ENCODE measurements at regions not wholly inside any gene's neighbourhood (a gene's known extent, or its start where the extent isn't known, plus 50 kb on each side); places are given as distances from the start of the nearest gene placed in this dataset.

DNA sequence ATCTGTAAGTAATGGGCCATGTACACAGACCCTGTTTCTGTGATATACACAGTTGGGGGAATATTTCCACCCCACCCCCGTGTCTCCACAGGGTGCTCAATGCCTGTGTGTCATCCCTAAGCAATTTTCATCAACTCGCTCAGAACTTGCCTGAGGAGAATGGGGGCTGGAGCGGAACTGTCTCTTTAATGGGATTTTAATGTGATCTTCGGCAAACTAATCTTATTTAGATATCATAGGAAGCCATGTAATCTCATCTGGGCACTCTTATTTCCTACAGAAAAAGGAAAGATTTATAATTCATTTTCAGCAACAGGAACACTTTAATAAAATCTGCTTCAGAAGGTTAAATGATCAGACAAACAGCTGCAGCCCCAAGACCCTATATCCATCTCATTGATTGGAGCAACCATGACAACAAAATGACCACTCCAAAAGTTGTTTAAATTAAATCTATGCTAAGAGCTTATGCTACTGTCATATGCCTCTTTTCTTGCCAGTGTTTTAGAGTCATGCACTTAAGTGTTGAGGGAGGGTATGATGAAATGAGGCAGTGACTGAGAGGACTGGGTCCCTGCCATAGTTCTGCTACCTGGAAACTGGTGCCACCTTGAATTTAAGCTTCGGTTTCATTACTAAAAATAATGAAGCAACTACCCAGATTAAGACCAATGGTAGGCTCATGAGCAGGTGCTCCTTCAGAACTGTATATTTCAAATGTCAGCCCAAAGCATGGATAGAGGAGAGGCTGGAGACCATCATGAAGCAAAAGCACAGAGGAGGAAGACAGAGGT, 183.1 kb upstream of the DDX18 start:
- H3K4me3 ChIP-seq (ENCODE audit: low read length): no peak overlapping the region
- no peak overlapping the region for H2AFZ ChIP-seq (ENCODE audit: low read length)
- no peaks in the 10 kb centered on the region for H3K36me3 ChIP-seq (ENCODE audit: insufficient read depth, low read length)
- no peaks in the 10 kb centered on the region for H3K27me3 ChIP-seq (ENCODE audit: low read length)
- no peaks in the 10 kb centered on the region for H3K9me2 ChIP-seq (replicated peaks; ENCODE audit: insufficient read depth, low read length)
- no peaks in the 10 kb centered on the region for H4K20me1 ChIP-seq (ENCODE audit: insufficient read depth, low read depth, low read length)
- no peak for DNase-seq
- H3K9ac ChIP-seq (ENCODE audit: low read length): no peak overlapping the region
- H3K27ac ChIP-seq (ENCODE audit: low read length): no peak overlapping the region
- H3K4me1 ChIP-seq (ENCODE audit: low read length): peaks cover 10% of the 10 kb centered on the region
- H3K79me2 ChIP-seq (ENCODE audit: low read length): no peaks in the 10 kb centered on the region
- H3K4me2 ChIP-seq (ENCODE audit: low read depth, low read length, poor library complexity, severe bottlenecking): no peak overlapping the region
- H3K9me3 ChIP-seq (ENCODE audit: low read length): no peaks in the 10 kb centered on the region

GRCh38 chr2:117635481-117635880, 179.0 kb upstream of the DDX18 start:
- Histone ChIP-seq H3K4me1 (ENCODE audit: low read length) (peaks cover 10% of the 10 kb centered on the region), H3K27me3 (ENCODE audit: low read length) (no peaks in the 10 kb centered on the region), H3K9me2 (replicated peaks; ENCODE audit: insufficient read depth, low read length) (no peaks in the 10 kb centered on the region), H3K9ac (ENCODE audit: low read length) (no peak overlapping the region), H3K27ac (ENCODE audit: low read length) (no peak overlapping the region), H2AFZ (ENCODE audit: low read length) (no peak overlapping the region), H3K4me3 (ENCODE audit: low read length) (no peak overlapping the region), H3K36me3 (ENCODE audit: insufficient read depth, low read length) (no peaks in the 10 kb centered on the region), H3K4me2 (ENCODE audit: low read depth, low read length, poor library complexity, severe bottlenecking) (no peak overlapping the region), H4K20me1 (ENCODE audit: insufficient read depth, low read depth, low read length) (no peaks in the 10 kb centered on the region), H3K79me2 (ENCODE audit: low read length) (no peaks in the 10 kb centered on the region), H3K9me3 (ENCODE audit: low read length) (no peaks in the 10 kb centered on the region)
- no peak for DNase-seq

DNA sequence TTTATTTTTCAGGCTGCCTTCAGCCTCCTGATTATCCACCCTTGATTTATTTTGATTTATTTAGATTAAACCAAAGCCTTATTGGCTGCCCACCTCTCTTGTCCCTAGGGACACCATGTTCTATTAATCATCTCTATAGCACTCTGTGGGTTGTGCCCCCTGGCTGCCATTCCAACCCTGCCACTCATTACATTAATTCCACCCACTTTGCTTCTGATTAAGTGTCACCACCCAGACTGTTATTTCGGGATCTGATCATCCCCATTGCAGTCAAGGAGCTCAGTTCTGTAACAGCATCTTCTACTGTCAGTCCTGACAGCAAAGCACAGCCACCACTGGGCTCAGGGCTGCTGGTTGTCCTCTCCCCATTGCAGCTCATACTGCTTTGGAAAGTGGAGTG, 175.1 kb upstream of the DDX18 start:
- DNase-seq: no peak
- H3K4me3 ChIP-seq (ENCODE audit: low read length): no peak overlapping the region
- H3K36me3 ChIP-seq (ENCODE audit: insufficient read depth, low read length): no peaks in the 10 kb centered on the region
- no peaks in the 10 kb centered on the region for H4K20me1 ChIP-seq (ENCODE audit: insufficient read depth, low read depth, low read length)
- H3K9ac ChIP-seq (ENCODE audit: low read length): no peak overlapping the region
- no peaks in the 10 kb centered on the region for H3K9me3 ChIP-seq (ENCODE audit: low read length)
- H3K27ac ChIP-seq (ENCODE audit: low read length): no peak overlapping the region
- no peak overlapping the region for H3K4me2 ChIP-seq (ENCODE audit: low read depth, low read length, poor library complexity, severe bottlenecking)
- H2AFZ ChIP-seq (ENCODE audit: low read length): no peak overlapping the region
- H3K4me1 ChIP-seq (ENCODE audit: low read length): no peaks in the 10 kb centered on the region
- no peaks in the 10 kb centered on the region for H3K79me2 ChIP-seq (ENCODE audit: low read length)
- H3K27me3 ChIP-seq (ENCODE audit: low read length): no peaks in the 10 kb centered on the region
- no peaks in the 10 kb centered on the region for H3K9me2 ChIP-seq (replicated peaks; ENCODE audit: insufficient read depth, low read length)

DNA sequence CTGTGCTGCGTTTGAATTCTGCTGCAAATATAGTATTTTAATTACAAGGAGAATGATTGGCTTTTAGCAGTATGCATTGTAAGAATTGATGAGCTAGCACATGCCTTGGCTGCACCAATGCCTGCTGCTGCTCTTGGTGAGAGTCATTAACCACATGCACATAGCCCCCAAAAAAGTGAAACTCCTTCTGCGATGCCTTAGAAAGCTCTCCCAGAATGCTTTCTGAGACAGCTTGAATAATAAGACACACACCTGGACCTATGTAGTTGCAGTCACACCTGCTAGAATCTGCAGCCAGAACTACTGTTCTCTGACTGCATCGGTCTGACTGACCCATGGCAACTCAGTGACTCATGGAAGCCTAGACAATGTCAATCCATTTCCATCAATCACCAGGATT, 170.1 kb upstream of the DDX18 start:
- H3K9ac ChIP-seq (ENCODE audit: low read length): no peak overlapping the region
- no peaks in the 10 kb centered on the region for H4K20me1 ChIP-seq (ENCODE audit: insufficient read depth, low read depth, low read length)
- H3K4me3 ChIP-seq (ENCODE audit: low read length): no peak overlapping the region
- H3K9me3 ChIP-seq (ENCODE audit: low read length): no peaks in the 10 kb centered on the region
- H2AFZ ChIP-seq (ENCODE audit: low read length): no peak overlapping the region
- H3K9me2 ChIP-seq (replicated peaks; ENCODE audit: insufficient read depth, low read length): no peaks in the 10 kb centered on the region
- H3K36me3 ChIP-seq (ENCODE audit: insufficient read depth, low read length): no peaks in the 10 kb centered on the region
- H3K4me2 ChIP-seq (ENCODE audit: low read depth, low read length, poor library complexity, severe bottlenecking): no peak overlapping the region
- no peak for DNase-seq
- no peaks in the 10 kb centered on the region for H3K79me2 ChIP-seq (ENCODE audit: low read length)
- H3K27me3 ChIP-seq (ENCODE audit: low read length): no peaks in the 10 kb centered on the region
- H3K27ac ChIP-seq (ENCODE audit: low read length): no peak overlapping the region
- no peaks in the 10 kb centered on the region for H3K4me1 ChIP-seq (ENCODE audit: low read length)

GRCh38 chr2:117645458-117645857, 169.0 kb upstream of the DDX18 start:
- H3K27me3 ChIP-seq (ENCODE audit: low read length): no peaks in the 10 kb centered on the region
- H3K9ac ChIP-seq (ENCODE audit: low read length): no peak overlapping the region
- no peak for DNase-seq
- no peak overlapping the region for H2AFZ ChIP-seq (ENCODE audit: low read length)
- no peak overlapping the region for H3K27ac ChIP-seq (ENCODE audit: low read length)
- H3K9me2 ChIP-seq (replicated peaks; ENCODE audit: insufficient read depth, low read length): no peaks in the 10 kb centered on the region
- H3K4me3 ChIP-seq (ENCODE audit: low read length): no peak overlapping the region
- no peaks in the 10 kb centered on the region for H3K79me2 ChIP-seq (ENCODE audit: low read length)
- no peaks in the 10 kb centered on the region for H3K36me3 ChIP-seq (ENCODE audit: insufficient read depth, low read length)
- H3K9me3 ChIP-seq (ENCODE audit: low read length): no peaks in the 10 kb centered on the region
- no peaks in the 10 kb centered on the region for H3K4me1 ChIP-seq (ENCODE audit: low read length)
- H4K20me1 ChIP-seq (ENCODE audit: insufficient read depth, low read depth, low read length): no peaks in the 10 kb centered on the region
- no peak overlapping the region for H3K4me2 ChIP-seq (ENCODE audit: low read depth, low read length, poor library complexity, severe bottlenecking)

- no peak for DNase-seq
- no peak overlapping the region for H2AFZ ChIP-seq (ENCODE audit: low read length)
- no peaks in the 10 kb centered on the region for H4K20me1 ChIP-seq (ENCODE audit: insufficient read depth, low read depth, low read length)
- no peak overlapping the region for H3K27ac ChIP-seq (ENCODE audit: low read length)
- H3K9me3 ChIP-seq (ENCODE audit: low read length): no peaks in the 10 kb centered on the region
- no peaks in the 10 kb centered on the region for H3K9me2 ChIP-seq (replicated peaks; ENCODE audit: insufficient read depth, low read length)
- H3K79me2 ChIP-seq (ENCODE audit: low read length): no peaks in the 10 kb centered on the region
- no peak overlapping the region for H3K9ac ChIP-seq (ENCODE audit: low read length)
- H3K36me3 ChIP-seq (ENCODE audit: insufficient read depth, low read length): no peaks in the 10 kb centered on the region
- H3K27me3 ChIP-seq (ENCODE audit: low read length): no peaks in the 10 kb centered on the region
- no peak overlapping the region for H3K4me3 ChIP-seq (ENCODE audit: low read length)
- no peaks in the 10 kb centered on the region for H3K4me1 ChIP-seq (ENCODE audit: low read length)
- H3K4me2 ChIP-seq (ENCODE audit: low read depth, low read length, poor library complexity, severe bottlenecking): no peak overlapping the region
Measured at GRCh38 chr2:117646099-117646498, 168.4 kb upstream of the DDX18 start.

DNA sequence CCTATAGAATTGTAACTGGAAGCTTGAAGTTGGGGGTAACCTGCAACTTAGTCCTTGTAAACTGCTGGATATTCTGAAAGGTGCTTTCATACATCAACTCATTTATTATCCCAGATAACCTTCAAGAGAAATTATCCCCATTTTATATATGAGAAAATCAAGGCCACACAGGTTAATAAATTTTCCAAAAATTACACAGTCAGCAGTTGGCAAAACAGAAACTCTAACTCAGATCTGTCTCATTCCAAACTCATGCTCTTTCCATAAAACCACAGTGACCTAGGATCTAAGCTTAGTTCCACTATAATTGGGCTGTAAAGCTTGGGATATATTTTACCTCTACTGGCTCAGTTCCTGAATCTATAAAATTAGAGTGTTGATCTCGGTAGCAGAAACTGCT, 167.6 kb upstream of the DDX18 start:
- no peaks in the 10 kb centered on the region for H3K36me3 ChIP-seq (ENCODE audit: insufficient read depth, low read length)
- no peak overlapping the region for H3K4me2 ChIP-seq (ENCODE audit: low read depth, low read length, poor library complexity, severe bottlenecking)
- no peaks in the 10 kb centered on the region for H3K27me3 ChIP-seq (ENCODE audit: low read length)
- no peak overlapping the region for H3K9ac ChIP-seq (ENCODE audit: low read length)
- H3K9me2 ChIP-seq (replicated peaks; ENCODE audit: insufficient read depth, low read length): no peaks in the 10 kb centered on the region
- H4K20me1 ChIP-seq (ENCODE audit: insufficient read depth, low read depth, low read length): no peaks in the 10 kb centered on the region
- no peak for DNase-seq
- H3K4me1 ChIP-seq (ENCODE audit: low read length): no peaks in the 10 kb centered on the region
- no peak overlapping the region for H2AFZ ChIP-seq (ENCODE audit: low read length)
- no peaks in the 10 kb centered on the region for H3K79me2 ChIP-seq (ENCODE audit: low read length)
- no peaks in the 10 kb centered on the region for H3K9me3 ChIP-seq (ENCODE audit: low read length)
- no peak overlapping the region for H3K27ac ChIP-seq (ENCODE audit: low read length)
- H3K4me3 ChIP-seq (ENCODE audit: low read length): no peak overlapping the region

- H3K4me1 ChIP-seq (ENCODE audit: low read length): no peaks in the 10 kb centered on the region
- no peaks in the 10 kb centered on the region for H3K79me2 ChIP-seq (ENCODE audit: low read length)
- no peak overlapping the region for H3K9ac ChIP-seq (ENCODE audit: low read length)
- no peaks in the 10 kb centered on the region for H4K20me1 ChIP-seq (ENCODE audit: insufficient read depth, low read depth, low read length)
- H3K36me3 ChIP-seq (ENCODE audit: insufficient read depth, low read length): no peaks in the 10 kb centered on the region
- H3K9me2 ChIP-seq (replicated peaks; ENCODE audit: insufficient read depth, low read length): no peaks in the 10 kb centered on the region
- no peak overlapping the region for H3K4me3 ChIP-seq (ENCODE audit: low read length)
- no peak overlapping the region for H2AFZ ChIP-seq (ENCODE audit: low read length)
- H3K27ac ChIP-seq (ENCODE audit: low read length): no peak overlapping the region
- no peak for DNase-seq
- no peaks in the 10 kb centered on the region for H3K27me3 ChIP-seq (ENCODE audit: low read length)
- H3K9me3 ChIP-seq (ENCODE audit: low read length): no peaks in the 10 kb centered on the region
- no peak overlapping the region for H3K4me2 ChIP-seq (ENCODE audit: low read depth, low read length, poor library complexity, severe bottlenecking)
Measured at GRCh38 chr2:117656546-117656945, 157.9 kb upstream of the DDX18 start.

Data from Karpas-422 (cell line).